Omental fat pad (tissue), 3 donors: ENCODE measurements at regions not wholly inside any gene's neighbourhood (a gene's known extent, or its start where the extent isn't known, plus 50 kb on each side); places are given as distances from the start of the nearest gene placed in this dataset.

Experiments
- ATAC-seq: fragments of 150-250 bp; one replicate; pipeline ENCODE4 v1.9.1; 2016; ENCODE audit warnings: mild to moderate bottlenecking, moderate library complexity; ENCODE audit not compliant: low FRiP score
- DNase-seq: peaks from one replicate; pipeline ENCODE4 v3.0.0-alpha.2; 2019; ENCODE audit warnings: low spot score
- CTCF ChIP-seq, 3 donors: fragments of 450-650 bp; IDR thresholded peaks; one replicate each; pipeline ENCODE4 v1.5.1; 2016 to 2017; ENCODE audit warnings: antibody characterized with exemption in 3 of 3, mild to moderate bottlenecking in 3 of 3, moderate library complexity in 2 of 3

GRCh38 chr5:39829441-39829840 lies 404.7 kb upstream of the DAB2 start:
- no peak for DNase-seq
- no peak for TF ChIP-seq CTCF (IDR thresholded peaks at IDR 0.05)
- ATAC-seq: no peak

- DNase-seq (no peak), ATAC-seq (no peak)
- no peak for TF ChIP-seq CTCF (IDR thresholded peaks at IDR 0.05)
These were observed 401.3 kb upstream of the DAB2 start for GRCh38 chr5:39826051-39826450.

- no peak for DNase-seq
- ATAC-seq: no peak
- TF ChIP-seq CTCF (IDR thresholded peaks at IDR 0.05): no peak
These were observed 400.5 kb upstream of the DAB2 start for GRCh38 chr5:39825301-39825700.

- DNase-seq (no peak), ATAC-seq (no peak)
- no peak for TF ChIP-seq CTCF (IDR thresholded peaks at IDR 0.05)
These were observed 397.2 kb upstream of the DAB2 start for GRCh38 chr5:39822020-39822419.

- no peak for DNase-seq
- no peak for TF ChIP-seq CTCF (IDR thresholded peaks at IDR 0.05)
- ATAC-seq: no peak
These were observed 392.1 kb upstream of the DAB2 start for GRCh38 chr5:39816866-39817265.

- ATAC-seq (no peak), DNase-seq (no peak)
- no peak for TF ChIP-seq CTCF (IDR thresholded peaks at IDR 0.05)
These were observed 391.5 kb upstream of the DAB2 start for GRCh38 chr5:39816156-39816845.

- no peak for ATAC-seq
These were observed 390.9 kb upstream of the DAB2 start for GRCh38 chr5:39815711-39816110.

More at GRCh38 chr5:39815711-39816110, 390.9 kb upstream of the DAB2 start:
- TF ChIP-seq CTCF (IDR thresholded peaks at IDR 0.05): no peak
- DNase-seq: no peak
